Neural crest cell (in vitro differentiated cells): ENCODE measurements at regions not wholly inside any gene's neighbourhood (a gene's known extent, or its start where the extent isn't known, plus 50 kb on each side); places are given as distances from the start of the nearest gene placed in this dataset.

Source experiments
- DNase-seq: peaks from one replicate; pipeline ENCODE4 v3.0.0; 2021; ENCODE audit warnings: low read depth, mixed read lengths, low spot score
- H3K27ac Mint-ChIP-seq: one replicate; pipeline ENCODE4 v1.8.0; 2021; ENCODE audit warnings: mild to moderate bottlenecking, mixed read lengths; ENCODE audit not compliant: unreplicated experiment
- H3K27me3 Mint-ChIP-seq: 2 replicates; pipeline ENCODE4 v1.8.0; 2021; ENCODE audit warnings: low read depth, mild to moderate bottlenecking, mixed read lengths
- H3K36me3 Mint-ChIP-seq: 2 replicates; pipeline ENCODE4 v1.8.0; 2021; ENCODE audit warnings: low read depth, mild to moderate bottlenecking, mixed read lengths
- H3K4me1 Mint-ChIP-seq: 2 replicates; pipeline ENCODE4 v1.8.0; 2021; ENCODE audit warnings: mixed read lengths
- H3K4me3 Mint-ChIP-seq: one replicate; pipeline ENCODE4 v1.8.0; 2021; ENCODE audit warnings: mild to moderate bottlenecking, mixed read lengths
- H3K9me3 Mint-ChIP-seq: 2 replicates; pipeline ENCODE4 v1.8.0; 2021; ENCODE audit warnings: mixed read lengths
- CTCF ChIP-seq: fragments of 200-600 bp; sonication (generic); conservative IDR thresholded peaks from 2 replicates; pipeline ENCODE4 v1.5.0; 2021; ENCODE audit warnings: antibody characterized with exemption, mild to moderate bottlenecking

- no peak for DNase-seq
- Mint-ChIP-seq H3K4me3 (no peak overlapping the region), H3K9me3 (no peaks in the 10 kb centered on the region), H3K27me3 (no peaks in the 10 kb centered on the region), H3K4me1 (no peaks in the 10 kb centered on the region), H3K27ac (no peak overlapping the region), H3K36me3 (no peaks in the 10 kb centered on the region)
- no peak for TF ChIP-seq CTCF
Measured at GRCh38 chr10:65430979-65431378, 1494.9 kb upstream of the LRRTM3 start.

- Mint-ChIP-seq H3K4me1 (no peaks in the 10 kb centered on the region), H3K9me3 (peaks cover 9% of the 10 kb centered on the region), H3K4me3 (no peak overlapping the region), H3K27ac (no peak overlapping the region), H3K27me3 (no peaks in the 10 kb centered on the region), H3K36me3 (no peaks in the 10 kb centered on the region)
- TF ChIP-seq CTCF = no peak
- DNase-seq = no peak
Measured at GRCh38 chr10:65470986-65471385, 1454.8 kb upstream of the LRRTM3 start.

- Mint-ChIP-seq H3K36me3 (no peaks in the 10 kb centered on the region), H3K4me3 (no peak overlapping the region), H3K4me1 (no peaks in the 10 kb centered on the region), H3K27ac (no peak overlapping the region), H3K27me3 (no peaks in the 10 kb centered on the region), H3K9me3 (no peaks in the 10 kb centered on the region)
- DNase-seq = no peak
- TF ChIP-seq CTCF = no peak
Measured at GRCh38 chr10:65482848-65483247, 1443.0 kb upstream of the LRRTM3 start.

- peaks cover 2% of the 10 kb centered on the region for H3K9me3 Mint-ChIP-seq
- H3K27me3 Mint-ChIP-seq = no peaks in the 10 kb centered on the region
- DNase-seq = no peak
- H3K4me1 Mint-ChIP-seq = no peaks in the 10 kb centered on the region
- no peak overlapping the region for H3K4me3 Mint-ChIP-seq
- TF ChIP-seq CTCF = no peak
- no peak overlapping the region for H3K27ac Mint-ChIP-seq
- no peaks in the 10 kb centered on the region for H3K36me3 Mint-ChIP-seq
Measured at GRCh38 chr10:65491799-65492198, 1434.0 kb upstream of the LRRTM3 start.

- H3K27me3 Mint-ChIP-seq = no peaks in the 10 kb centered on the region
- no peak for TF ChIP-seq CTCF
- no peak overlapping the region for H3K4me3 Mint-ChIP-seq
- no peaks in the 10 kb centered on the region for H3K4me1 Mint-ChIP-seq
- DNase-seq = no peak
- no peak overlapping the region for H3K27ac Mint-ChIP-seq
- H3K9me3 Mint-ChIP-seq = no peaks in the 10 kb centered on the region
- H3K36me3 Mint-ChIP-seq = no peaks in the 10 kb centered on the region
Measured at GRCh38 chr10:65496541-65496940, 1429.3 kb upstream of the LRRTM3 start.

- H3K36me3 Mint-ChIP-seq = no peaks in the 10 kb centered on the region
- H3K27me3 Mint-ChIP-seq = no peaks in the 10 kb centered on the region
- H3K4me1 Mint-ChIP-seq = no peaks in the 10 kb centered on the region
- H3K27ac Mint-ChIP-seq = no peak overlapping the region
- no peak overlapping the region for H3K4me3 Mint-ChIP-seq
- no peak for TF ChIP-seq CTCF
- DNase-seq = no peak
- H3K9me3 Mint-ChIP-seq = no peaks in the 10 kb centered on the region
Measured at GRCh38 chr10:65497837-65498236, 1428.0 kb upstream of the LRRTM3 start.
